ENCODE measurements at regions not wholly inside any gene's neighbourhood (a gene's known extent, or its start where the extent isn't known, plus 50 kb on each side); places are given as distances from the start of the nearest gene placed in this dataset.
"Not testable (repeated sequence)": the region's sequence is repeated elsewhere in the genome, so short reads cannot be mapped to it uniquely, and the experiment has no call there.

DNA sequence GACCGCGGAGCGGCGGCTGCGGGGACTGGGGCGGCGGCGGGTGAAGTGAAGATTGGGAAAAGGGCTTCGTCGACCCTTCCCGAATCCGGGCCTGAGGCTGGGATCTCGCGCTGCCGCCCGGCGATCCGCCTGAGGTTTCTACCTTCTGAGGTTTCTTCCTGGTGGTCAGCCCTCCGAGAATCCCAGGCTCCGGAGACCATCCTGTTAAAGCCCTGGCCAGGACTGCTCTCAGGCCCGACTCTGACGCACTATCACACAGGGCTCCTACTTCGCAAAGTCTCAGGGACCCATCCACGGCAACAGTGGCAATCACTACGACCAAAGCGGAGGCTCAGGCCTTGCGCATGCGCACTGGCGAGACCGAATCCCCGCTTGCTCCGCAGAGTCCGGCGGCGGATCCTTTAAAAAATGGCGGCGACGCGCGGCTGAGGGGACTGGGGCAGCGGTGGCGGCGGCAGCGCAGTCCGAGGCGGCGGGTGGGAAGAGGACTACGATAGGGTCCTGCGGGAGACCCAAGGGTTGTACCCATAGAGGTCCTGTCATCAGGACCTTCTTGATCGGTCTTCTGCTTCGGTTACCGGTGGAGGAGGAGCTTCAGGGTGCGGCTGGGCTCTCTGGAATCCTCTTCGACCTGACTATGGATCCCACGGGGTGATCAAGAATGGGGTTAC, 157.2 kb upstream of the ZNF337 start:
- peak; percentile 76 for FAIRE-seq

GRCh38 chr20:25852968-25853717, 156.5 kb upstream of the ZNF337 start:
- H3K36me3 ChIP-seq (ENCODE audit: control insufficient read depth in 2 of 2, extremely low read depth in 1 of 2, insufficient read depth in 2 of 2, low read length in 2 of 2); POLR2A ChIA-PET; H3K9me3 ChIP-seq (replicated peaks; ENCODE audit: control insufficient read depth, insufficient read depth, low read length); H3K4me1 ChIP-seq (ENCODE audit: control insufficient read depth, extremely low read depth, insufficient read depth, low read length); H3K9me1 ChIP-seq (replicated peaks; ENCODE audit: control insufficient read depth, extremely low read depth, insufficient read depth, low read length); H3K27ac ChIP-seq (ENCODE audit: insufficient read depth, low read depth, low read length); FAIRE-seq; intact Hi-C loops (cut with micrococcal nuclease); BruUV-seq (replicated peaks); H3K27me3 ChIP-seq (ENCODE audit: control insufficient read depth in 2 of 2, insufficient read depth in 2 of 2, low read length in 2 of 2); H4K20me1 ChIP-seq (replicated peaks; ENCODE audit: control insufficient read depth, extremely low read depth, insufficient read depth, low read length); dilution Hi-C loops (cut with MboI; ENCODE audit: extremely low pct_ligation_motif_present, low sequenced_read_pairs); CTCF ChIA-PET; DNase-seq (ENCODE audit: low read depth, low spot score); H3K79me2 ChIP-seq (ENCODE audit: control insufficient read depth, insufficient read depth, low read length): not testable (repeated sequence)
- peak overlapping the region in 2 of 3 experiments; percentile 33 to 62 for H3K4me3 ChIP-seq (replicated peaks in 1 of 3; ENCODE audit: insufficient read depth in 1 of 3, low read depth in 1 of 3, low read length in 3 of 3)
- peak overlapping the region; percentile 63 for H3K9ac ChIP-seq (replicated peaks; ENCODE audit: extremely low read depth, insufficient read depth, low read length)
- H3K4me2 ChIP-seq (ENCODE audit: insufficient read depth, low read length), result peak overlapping the region; percentile 49
- H2AFZ ChIP-seq (ENCODE audit: low read depth, low read length), result peak overlapping the region; percentile 63

More for the DNA sequence above, 157.2 kb upstream of the ZNF337 start:
- H3K9me3 ChIP-seq (replicated peaks; ENCODE audit: control insufficient read depth, insufficient read depth, low read length); BruUV-seq (replicated peaks); H4K20me1 ChIP-seq (replicated peaks; ENCODE audit: control insufficient read depth, extremely low read depth, insufficient read depth, low read length); CTCF ChIA-PET; H3K9me1 ChIP-seq (replicated peaks; ENCODE audit: control insufficient read depth, extremely low read depth, insufficient read depth, low read length); POLR2A ChIA-PET; dilution Hi-C loops (cut with MboI; ENCODE audit: extremely low pct_ligation_motif_present, low sequenced_read_pairs); H3K79me2 ChIP-seq (ENCODE audit: control insufficient read depth, insufficient read depth, low read length); H3K4me1 ChIP-seq (ENCODE audit: control insufficient read depth, extremely low read depth, insufficient read depth, low read length); H3K27ac ChIP-seq (ENCODE audit: insufficient read depth, low read depth, low read length); H3K27me3 ChIP-seq (ENCODE audit: control insufficient read depth in 2 of 2, insufficient read depth in 2 of 2, low read length in 2 of 2); H3K36me3 ChIP-seq (ENCODE audit: control insufficient read depth in 2 of 2, extremely low read depth in 1 of 2, insufficient read depth in 2 of 2, low read length in 2 of 2); intact Hi-C loops (cut with micrococcal nuclease): not testable (repeated sequence)
- DNase-seq (ENCODE audit: low read depth, low spot score), result peak; percentile 70
- peak overlapping the region; percentile 49 for H3K4me2 ChIP-seq (ENCODE audit: insufficient read depth, low read length)
- peak; percentile 33 for TF ChIP-seq POLR2AphosphoS5 (IDR thresholded peaks at IDR 0.05; ENCODE audit: insufficient read depth, low read depth, low read length)
- TF ChIP-seq POLR2A (IDR thresholded peaks at IDR 0.05; ENCODE audit: low read depth, low read length), result peak; percentile 32
- peak overlapping the region; percentile 63 for H2AFZ ChIP-seq (ENCODE audit: low read depth, low read length)
- H3K4me3 ChIP-seq (replicated peaks in 1 of 3; ENCODE audit: insufficient read depth in 1 of 3, low read depth in 1 of 3, low read length in 3 of 3), result peak overlapping the region; percentile 33 to 62 (median 33)
- peak overlapping the region; percentile 63 for H3K9ac ChIP-seq (replicated peaks; ENCODE audit: extremely low read depth, insufficient read depth, low read length)

DNA sequence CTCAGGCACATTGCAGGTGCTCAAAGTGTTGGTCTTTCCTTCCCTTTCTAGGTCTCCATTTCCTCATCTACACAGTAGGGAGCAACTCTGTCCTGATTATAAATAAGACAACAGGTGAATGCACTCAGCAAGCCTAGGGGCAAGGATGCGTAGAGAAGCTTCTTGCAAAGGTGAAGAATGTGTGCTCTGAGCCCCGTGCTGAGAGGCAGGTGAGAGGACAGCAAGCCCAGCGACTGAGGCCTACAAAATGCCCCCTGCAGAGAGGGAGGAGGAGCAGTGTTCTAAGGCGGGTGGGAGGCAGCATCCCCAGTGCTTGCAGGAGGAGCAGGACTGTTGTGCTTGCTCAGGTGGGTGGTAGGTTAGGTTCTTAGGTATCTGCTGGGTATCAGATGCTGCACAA, 153.5 kb upstream of the ZNF337 start:
- H2AFZ ChIP-seq (ENCODE audit: low read depth, low read length); POLR2A ChIA-PET; H3K27ac ChIP-seq (ENCODE audit: insufficient read depth, low read depth, low read length); H3K9me1 ChIP-seq (replicated peaks; ENCODE audit: control insufficient read depth, extremely low read depth, insufficient read depth, low read length); BruUV-seq (replicated peaks); H3K27me3 ChIP-seq (ENCODE audit: control insufficient read depth in 2 of 2, insufficient read depth in 2 of 2, low read length in 2 of 2); FAIRE-seq; H3K36me3 ChIP-seq (ENCODE audit: control insufficient read depth in 2 of 2, extremely low read depth in 1 of 2, insufficient read depth in 2 of 2, low read length in 2 of 2); intact Hi-C loops (cut with micrococcal nuclease); H3K9me3 ChIP-seq (replicated peaks; ENCODE audit: control insufficient read depth, insufficient read depth, low read length); H3K4me3 ChIP-seq (replicated peaks in 1 of 3; ENCODE audit: insufficient read depth in 1 of 3, low read depth in 1 of 3, low read length in 3 of 3); dilution Hi-C loops (cut with MboI; ENCODE audit: extremely low pct_ligation_motif_present, low sequenced_read_pairs); H3K4me2 ChIP-seq (ENCODE audit: insufficient read depth, low read length); H3K79me2 ChIP-seq (ENCODE audit: control insufficient read depth, insufficient read depth, low read length); H3K4me1 ChIP-seq (ENCODE audit: control insufficient read depth, extremely low read depth, insufficient read depth, low read length); DNase-seq (ENCODE audit: low read depth, low spot score); H4K20me1 ChIP-seq (replicated peaks; ENCODE audit: control insufficient read depth, extremely low read depth, insufficient read depth, low read length); CTCF ChIA-PET; H3K9ac ChIP-seq (replicated peaks; ENCODE audit: extremely low read depth, insufficient read depth, low read length): not testable (repeated sequence)
